ELF-1 (cell line): ENCODE measurements at regions not wholly inside any gene's neighbourhood (a gene's known extent, or its start where the extent isn't known, plus 50 kb on each side); places are given as distances from the start of the nearest gene placed in this dataset.
"Not testable (repeated sequence)": the region's sequence is repeated elsewhere in the genome, so short reads cannot be mapped to it uniquely, and the experiment has no call there.

Experiments
- DNase-seq: peaks from one replicate; pipeline ENCODE4 v3.0.0-alpha.2; 2016; ENCODE audit warnings: low read depth, low spot score

DNA sequence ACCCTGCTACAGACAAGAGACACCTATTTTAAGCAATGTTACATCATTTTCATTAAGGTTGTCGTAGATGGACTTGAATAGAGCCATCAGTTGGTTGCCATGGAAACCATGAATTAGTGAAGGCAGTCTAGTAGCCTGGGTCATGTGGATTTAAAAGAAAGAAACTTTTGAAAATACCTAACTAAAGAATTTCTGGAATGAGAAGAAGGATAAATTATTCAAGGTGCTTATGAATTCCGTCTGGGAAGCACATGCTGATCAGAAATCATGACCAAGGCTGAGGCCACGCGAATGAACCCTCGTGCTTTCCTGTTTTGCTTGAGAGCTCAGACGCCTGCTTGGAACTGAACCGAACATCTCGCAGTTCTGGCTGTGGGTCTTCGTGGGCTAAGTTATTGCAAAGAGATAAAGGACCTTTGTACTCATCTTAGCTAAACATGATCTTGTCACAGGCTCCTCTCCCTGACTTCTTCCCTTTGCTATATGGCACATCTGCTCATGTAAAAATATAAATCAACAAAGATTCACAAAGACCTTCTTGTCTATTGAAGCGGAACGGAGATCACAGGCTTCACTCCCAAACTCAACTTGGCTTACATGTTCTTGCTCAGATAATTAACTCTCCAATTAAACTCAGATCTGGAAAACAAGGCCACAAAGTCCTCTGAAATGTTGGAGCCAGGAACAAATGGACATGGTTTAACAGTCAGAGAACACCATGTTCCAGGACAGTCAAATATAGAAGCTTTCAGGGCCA, 140.2 kb downstream of the NUFIP1 start:
- DNase-seq, result no peak

DNA sequence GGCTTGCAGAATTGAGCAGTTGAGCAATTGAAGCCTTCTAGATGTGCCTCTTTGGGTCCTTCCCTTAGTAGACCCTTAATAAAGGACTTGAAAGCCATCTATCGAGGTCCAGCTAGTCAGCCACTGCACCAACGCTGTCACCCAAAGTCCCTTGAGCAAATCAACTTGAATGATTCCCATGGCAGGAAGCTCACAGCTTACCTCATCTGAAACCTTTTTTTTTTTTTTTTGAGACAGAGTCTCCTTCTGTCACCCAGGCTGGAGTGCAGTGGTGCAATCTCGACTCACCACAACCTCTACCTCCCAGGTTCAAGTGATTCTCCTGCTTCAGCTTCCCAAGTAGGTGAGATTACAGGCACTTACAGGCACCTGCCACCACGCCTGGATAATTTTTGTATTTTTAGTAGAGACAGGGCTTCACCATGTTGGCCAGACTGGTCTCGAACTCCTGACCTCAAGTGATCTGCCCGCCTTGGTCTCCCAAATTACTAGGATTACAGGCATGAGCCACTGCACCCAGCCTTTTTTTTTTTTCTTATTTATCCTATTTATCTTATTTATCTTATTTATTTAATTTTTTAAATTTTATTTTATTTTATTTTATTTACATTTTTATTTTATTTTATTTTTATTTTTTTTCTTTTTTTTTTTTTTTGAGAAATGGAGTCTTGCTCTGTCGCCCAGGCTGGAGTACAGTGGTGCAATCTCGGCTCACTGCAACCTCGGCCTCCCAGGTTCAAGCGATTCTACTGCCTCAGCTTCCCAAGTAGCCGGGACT, 143.8 kb downstream of the NUFIP1 start:
- not testable (repeated sequence) for DNase-seq

GRCh38 chr13:44844786-44845185, 144.5 kb downstream of the NUFIP1 start:
- DNase-seq, result no peak

DNA sequence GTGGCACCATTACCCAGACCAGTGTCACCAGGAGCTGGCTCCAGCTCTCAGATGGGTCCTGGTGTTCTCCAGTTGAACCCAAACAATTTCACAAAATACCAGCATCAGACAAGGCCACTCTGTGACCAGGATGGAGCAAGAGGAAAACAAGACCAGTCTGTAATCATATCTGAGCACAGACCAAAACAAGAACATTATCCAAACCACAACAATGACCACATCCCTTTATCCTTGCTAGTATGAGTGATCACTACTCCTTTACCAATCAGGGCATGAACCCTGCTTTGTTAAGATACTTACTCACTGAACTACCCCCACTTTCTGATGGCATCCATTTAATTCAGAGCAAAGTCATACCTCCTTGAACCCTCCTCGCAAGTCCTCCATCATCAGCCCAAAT, 145.9 kb downstream of the NUFIP1 start:
- DNase-seq, result no peak

- DNase-seq, result no peak
Measured at GRCh38 chr13:44842158-44842557, 147.1 kb downstream of the NUFIP1 start.

- DNase-seq, result no peak
Measured at GRCh38 chr13:44840131-44840530, 149.1 kb downstream of the NUFIP1 start.

DNA sequence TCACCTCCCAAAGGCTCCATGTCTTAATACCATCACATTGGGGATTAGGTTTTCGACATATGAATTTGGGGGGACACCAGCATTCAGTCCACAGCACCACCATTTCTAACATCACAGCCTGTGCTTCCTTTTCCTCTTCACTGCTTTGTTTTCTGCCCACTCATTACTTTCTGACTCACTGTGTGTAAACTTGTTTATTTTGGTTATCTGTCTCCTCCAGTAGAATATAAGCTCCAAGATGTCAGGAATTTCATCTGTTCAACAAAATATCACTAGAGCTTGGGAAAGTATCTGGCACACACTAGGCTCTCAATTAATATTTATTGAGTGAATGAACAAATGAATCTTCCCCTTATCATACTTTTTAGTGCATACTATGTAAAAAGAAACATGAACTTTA, 152.0 kb downstream of the NUFIP1 start:
- no peak for DNase-seq

DNA sequence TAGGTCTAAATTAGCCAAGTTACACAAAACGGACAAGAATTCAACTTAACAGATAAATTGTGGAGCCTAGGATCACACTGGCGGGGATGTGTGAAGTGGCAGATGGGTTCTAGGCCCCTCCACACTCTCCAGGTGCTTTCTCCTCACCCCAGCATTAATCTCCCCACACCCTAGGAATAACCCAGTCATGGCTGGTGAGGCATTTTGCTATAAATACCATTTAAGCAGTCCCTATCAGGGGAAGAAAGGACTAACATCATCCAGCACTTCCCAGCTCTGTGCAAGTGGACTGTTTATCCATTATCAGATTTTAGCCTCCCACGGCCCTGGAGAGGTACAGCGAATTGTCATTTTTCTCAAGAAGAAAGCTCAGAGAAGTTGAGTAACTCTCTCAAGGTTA, 154.9 kb downstream of the NUFIP1 start:
- no peak for DNase-seq

DNA sequence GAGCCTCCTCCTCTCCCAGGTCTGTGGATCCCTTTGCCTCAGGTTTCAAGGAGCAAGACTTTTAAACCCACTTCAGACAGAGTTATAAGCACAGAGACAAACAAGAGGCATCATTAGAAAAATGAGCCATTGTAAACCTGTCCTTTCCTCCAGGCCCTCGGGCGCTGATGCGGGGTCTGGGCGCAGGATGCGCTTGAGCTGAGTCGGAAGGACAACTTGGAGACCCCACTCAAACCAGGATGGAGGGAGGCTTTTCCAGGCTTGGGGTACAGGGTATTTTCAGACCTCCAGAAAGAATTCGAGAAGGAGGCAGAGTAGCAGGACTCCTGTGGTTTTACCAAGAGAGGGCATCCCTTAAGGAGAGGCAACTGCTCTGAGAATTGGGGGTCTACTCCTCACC, 155.6 kb downstream of the NUFIP1 start:
- no peak for DNase-seq

DNA sequence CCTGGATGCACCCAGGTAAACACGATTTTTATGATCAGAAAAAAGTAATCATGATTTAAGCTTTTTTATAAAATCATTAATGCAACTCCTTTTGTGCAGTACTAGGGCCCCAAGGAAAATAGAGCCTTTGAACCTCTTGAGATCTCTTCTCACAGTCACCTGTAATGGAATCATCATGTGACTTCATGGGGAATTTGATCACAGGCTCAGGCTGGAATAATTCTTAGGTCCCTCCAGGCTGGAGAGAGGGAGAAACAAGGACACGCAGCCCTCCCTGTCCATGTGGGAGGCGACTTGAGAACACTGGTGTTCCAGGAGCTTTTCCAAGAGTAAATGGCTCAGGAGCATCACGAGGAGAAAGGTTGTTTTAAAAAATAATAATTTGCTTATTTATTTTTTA, 156.1 kb downstream of the NUFIP1 start:
- no peak for DNase-seq

GRCh38 chr13:44826591-44827350, 162.5 kb downstream of the NUFIP1 start:
- DNase-seq, result no peak

DNA sequence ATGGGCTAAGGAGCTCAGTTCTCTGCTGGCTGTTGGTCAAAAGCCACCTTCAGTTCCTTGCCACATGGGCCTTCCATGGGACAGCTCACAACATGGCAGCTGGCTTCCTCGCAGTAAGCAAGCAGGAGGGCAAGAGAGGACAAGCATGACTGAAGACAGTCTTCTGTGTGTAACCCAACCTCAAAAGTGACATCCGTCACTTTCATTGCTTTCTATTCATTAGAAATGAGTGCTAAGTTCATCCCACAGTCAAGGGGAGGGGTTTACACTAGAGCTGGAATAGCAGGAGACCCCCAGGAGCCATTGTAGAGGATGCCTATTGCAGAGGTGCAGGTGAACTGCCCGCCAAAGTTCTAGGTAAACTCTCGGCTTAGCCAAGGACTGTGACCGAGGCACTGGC, 163.3 kb downstream of the NUFIP1 start:
- DNase-seq, result no peak

GRCh38 chr13:44823555-44823954, 165.7 kb downstream of the NUFIP1 start:
- DNase-seq, result not testable (repeated sequence)

DNA sequence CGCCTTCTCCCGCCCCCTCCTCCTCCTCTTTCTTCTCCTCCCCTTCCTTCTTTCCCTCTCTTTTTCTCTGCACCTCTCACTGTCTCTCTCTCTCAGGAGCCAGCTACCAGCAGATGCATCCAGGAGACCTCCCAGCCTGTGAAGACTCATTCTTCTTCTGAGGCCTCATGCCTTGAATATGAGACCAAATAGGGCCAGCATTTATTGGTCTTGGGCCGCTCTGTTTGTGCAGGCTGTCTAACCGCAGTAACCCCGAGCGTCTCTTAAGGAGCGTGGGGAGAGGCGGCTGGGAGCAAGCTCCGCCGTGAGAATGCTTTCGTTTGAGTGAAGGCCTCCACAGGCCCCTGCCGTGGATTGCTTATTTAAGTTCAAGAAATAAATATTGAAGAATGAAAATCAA, 167.0 kb downstream of the NUFIP1 start:
- DNase-seq, result no peak

DNA sequence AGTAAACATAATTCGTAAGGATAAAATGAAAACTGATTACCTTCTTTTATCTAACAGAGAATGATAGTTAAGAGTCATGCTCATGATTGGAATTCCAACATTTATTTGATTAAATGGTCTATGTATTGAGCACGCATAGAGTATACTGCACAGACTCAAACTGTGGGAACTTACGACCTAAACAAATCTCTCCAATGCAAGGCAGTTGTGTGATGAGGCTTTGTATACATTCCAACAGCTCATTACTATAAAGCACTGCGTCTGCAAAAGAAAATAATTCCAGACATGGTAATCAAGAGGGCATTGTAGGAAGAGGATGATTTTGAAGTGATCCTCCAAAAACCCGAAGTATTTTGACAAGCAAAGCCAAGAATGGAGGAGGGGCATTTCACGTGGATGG, 169.5 kb downstream of the NUFIP1 start:
- no peak for DNase-seq

DNA sequence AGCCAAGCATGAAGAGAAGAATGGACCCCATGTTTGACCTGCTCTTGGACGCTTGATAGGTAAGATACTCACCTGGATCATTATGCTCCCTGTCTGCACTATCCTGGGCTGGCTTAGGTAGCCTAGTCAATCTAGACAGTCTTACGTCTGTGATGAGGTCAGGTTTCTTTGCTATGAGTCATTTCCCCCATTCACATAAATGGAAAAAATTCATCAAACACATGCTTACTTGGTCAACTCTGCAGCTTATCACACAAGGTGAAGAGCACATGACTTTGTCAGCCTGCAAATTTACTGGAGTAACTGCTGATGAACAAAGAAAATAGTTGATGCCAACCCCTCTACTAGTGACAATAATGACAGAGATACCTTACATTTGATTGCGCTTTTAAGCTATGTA, 170.0 kb downstream of the NUFIP1 start:
- DNase-seq, result no peak

GRCh38 chr13:44818428-44818827, 170.8 kb downstream of the NUFIP1 start:
- DNase-seq, result peak; percentile 69

- DNase-seq, result no peak
Measured at GRCh38 chr13:44818016-44818415, 171.3 kb downstream of the NUFIP1 start.

DNA sequence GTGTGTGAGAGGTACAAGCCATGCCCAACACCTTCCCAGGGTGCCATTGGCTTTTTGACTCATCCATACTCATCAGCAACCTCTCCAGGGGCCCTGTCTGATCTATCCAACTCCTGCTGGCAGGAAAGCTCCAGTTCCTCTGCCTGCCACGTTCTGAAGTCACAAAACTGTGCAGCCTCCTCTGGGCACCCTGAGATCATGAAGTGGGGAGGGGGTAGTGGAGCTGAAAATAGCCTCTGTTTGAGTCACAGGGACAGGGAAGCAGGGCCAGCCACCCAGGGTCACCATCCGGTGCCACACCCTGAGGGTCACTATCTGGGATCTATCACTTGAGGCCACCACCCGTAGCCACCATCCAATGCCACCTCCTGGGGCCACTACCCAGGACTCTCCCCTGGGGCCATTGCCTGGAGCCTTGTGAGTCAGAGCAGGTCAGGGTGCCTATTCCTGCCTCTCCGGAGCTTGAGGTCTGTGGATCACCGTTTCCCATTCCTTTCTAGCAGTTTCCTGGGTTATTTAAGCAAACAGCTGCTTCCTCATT, 172.1 kb downstream of the NUFIP1 start:
- DNase-seq, result peak; percentile 32

DNA sequence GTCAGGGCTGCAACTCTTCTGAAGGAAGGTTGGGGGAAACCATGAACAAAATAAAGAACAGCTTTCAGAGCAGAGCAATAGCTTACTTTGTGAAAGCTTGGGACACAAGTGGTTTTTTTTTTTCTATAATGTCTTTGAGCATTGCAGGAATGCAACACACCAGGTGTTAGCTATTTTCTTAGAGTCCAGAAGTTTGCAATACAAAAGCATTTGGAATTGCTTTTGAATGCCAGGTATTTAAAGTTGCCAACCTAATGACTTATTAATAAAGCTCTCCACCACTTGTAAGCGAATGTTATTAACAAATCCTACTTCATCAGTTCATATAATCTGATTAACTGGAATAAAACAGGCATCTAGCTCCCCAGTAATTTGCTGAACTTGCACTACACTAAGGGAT, 172.6 kb downstream of the NUFIP1 start:
- DNase-seq, result no peak

GRCh38 chr13:44815623-44816022, 173.6 kb downstream of the NUFIP1 start:
- peak; percentile 77 for DNase-seq

DNA sequence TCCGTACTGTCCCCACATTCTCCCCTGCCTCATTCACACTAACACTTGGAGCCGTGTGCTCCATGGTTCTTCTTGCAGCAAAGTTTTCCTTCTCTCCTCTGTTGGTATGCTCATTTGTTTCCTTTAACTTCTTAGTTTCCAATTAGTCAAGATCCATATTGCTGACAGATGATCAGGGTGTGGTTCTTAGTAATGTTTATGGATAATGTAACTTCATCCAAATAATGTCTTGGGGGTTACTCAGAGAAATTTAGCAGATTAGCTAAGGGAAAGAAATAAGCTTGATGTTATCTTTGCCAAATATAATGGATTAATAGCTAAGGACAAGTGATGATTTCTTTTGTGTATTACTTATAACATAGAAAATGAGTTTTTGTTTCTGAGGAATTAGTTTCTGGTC, 174.4 kb downstream of the NUFIP1 start:
- no peak for DNase-seq
